ENCODE measurements at regions not wholly inside any gene's neighbourhood (a gene's known extent, or its start where the extent isn't known, plus 50 kb on each side); places are given as distances from the start of the nearest gene placed in this dataset.
"Not testable (repeated sequence)": the region's sequence is repeated elsewhere in the genome, so short reads cannot be mapped to it uniquely, and the experiment has no call there.

- DNase-seq = no peak
These were observed 487.1 kb upstream of the CBLB start for GRCh38 chr3:106355873-106356272.

DNA sequence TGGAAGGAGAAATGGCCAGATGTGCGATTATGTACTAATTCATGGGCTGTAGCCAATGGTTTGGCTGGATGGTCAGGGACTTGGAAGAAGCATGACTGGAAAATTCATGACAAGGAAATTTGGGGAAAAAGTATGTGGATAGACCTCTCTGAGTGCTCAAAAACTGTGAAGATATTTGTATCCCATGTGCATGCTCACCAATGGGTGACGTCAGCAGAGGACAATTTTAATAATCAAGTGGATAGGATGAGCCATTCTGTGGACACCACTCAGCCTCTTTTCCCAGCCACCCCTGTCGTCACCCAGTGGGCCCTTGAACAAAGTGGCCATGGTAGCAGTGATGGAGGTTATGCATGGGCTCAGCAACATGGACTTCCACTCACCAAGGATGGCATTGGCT, 490.9 kb upstream of the CBLB start:
- DNase-seq = no peak

DNA sequence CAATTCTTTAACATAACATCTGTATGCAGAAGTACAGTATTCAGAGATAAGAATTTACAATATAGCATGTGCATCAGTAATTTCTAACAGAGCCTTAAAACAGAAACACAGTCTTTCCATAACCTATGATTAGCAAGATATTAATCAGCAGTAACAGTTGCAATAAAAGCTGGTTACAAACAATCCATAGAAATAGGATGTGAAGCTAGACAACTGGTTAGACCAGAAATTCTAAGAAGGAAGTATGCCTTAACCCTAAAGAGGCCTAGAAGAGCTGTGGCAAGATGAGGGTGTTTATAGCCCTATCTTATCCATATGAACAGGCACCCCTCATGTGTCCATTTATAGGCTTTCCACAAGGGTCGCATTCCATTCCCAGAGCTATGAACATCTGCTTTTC, 492.1 kb upstream of the CBLB start:
- DNase-seq = not testable (repeated sequence)

- no peak for DNase-seq
These were observed 495.7 kb upstream of the CBLB start for GRCh38 chr3:106364477-106364876.

DNA sequence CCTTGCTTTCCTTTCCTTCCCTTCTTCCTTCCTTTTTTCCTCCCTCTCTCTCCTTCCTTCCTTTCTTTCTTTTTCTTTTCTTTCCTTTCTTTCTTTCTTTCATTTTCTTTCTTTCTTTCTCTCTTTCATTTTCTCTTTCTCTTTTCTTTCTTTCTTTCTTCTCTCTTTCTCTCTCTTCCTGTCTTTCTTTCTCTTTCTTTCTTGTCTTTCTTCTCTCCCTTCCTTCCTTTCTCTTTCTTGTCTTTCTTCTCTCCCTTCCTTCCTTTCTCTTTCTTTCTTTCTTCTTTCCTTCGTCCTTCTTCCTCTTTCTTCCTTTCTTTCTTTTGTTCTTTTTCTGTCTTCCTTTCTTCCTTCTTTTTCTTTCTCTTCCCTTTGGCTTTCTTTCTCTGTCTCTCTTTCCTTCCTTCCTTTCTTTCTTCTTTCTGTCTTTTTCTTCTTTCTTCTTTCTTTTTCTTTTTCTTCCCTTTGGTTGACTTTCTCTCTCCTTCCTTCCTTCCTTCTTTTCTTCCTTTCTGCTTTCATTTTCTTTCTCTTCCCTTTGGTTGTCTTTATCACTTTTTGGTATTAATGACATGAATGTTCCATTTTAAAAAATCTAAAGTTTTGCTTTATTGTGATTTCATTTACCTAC, 496.4 kb upstream of the CBLB start:
- DNase-seq = no peak

DNA sequence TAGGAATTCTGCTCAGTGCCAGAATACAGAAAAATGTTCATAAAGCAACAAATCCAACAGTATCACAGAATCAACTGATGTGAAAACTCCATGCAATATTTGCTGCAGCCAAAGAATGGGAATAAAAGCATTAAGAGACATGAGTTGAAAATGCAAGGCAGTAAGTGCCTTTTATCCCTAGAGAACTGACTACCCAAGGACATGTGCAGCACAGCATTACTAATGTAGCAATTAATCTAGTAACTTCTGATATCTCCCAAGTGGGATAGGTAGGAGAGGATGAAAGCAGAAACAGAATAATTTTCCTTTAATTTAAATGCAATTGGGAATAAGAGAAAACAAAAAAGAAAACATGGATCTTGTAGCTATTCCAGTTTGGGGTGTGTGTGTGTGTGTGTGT, 497.5 kb upstream of the CBLB start:
- DNase-seq = no peak

DNA sequence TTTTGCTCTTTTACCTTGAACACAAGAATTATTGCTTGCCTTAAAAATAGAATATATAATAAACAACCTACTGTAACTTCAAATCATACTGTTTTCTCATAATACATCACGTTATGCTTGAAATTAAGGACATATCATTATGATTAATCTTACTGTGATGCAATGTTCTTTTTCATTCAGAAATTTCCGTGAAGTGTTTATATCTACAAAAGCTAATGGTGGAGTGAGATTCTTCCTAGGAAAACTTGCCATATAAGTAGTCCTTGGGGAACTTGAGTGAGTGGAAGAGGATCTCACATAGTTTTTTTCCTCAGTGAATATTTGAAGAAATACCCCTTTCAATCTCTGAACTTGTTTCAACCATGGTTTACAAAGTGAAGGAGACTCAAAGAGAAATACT, 498.7 kb upstream of the CBLB start:
- DNase-seq = no peak

DNA sequence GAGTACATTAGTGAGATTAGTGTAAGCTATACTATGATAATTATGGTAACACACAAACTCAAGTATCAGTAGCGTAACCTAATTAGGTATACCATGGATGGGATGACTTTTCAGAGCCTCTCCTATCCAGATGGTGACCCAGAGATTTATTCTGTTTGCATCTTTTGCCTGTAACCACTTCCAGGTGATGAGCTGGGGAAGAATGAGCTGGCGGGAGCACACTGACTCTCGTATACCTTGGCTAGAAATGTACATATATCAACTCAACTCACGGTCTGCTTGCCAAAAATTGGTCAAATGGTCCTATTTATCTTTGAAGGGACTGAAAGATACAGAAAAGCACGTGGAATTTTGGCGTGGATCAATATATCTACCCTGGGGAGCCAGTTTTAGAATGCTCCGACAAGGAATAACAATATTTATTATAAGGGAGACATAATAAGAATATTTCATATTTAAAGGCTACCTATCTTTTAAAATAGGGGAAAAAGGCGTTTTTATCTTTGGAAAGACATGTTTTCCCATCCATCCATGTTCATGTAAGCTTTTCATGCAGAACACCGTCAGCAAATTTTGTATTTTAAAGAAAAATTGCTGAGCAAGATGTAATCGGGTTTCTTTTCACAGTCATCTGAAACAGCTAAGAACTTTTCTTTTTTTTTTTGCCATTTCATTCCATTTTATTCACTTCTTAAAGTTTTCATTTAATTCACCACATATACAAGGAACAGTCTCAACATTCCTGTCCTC, 502.6 kb upstream of the CBLB start:
- no peak for DNase-seq

- DNase-seq = peak; percentile 20
These were observed 503.4 kb upstream of the CBLB start for GRCh38 chr3:106371971-106372805.

DNA sequence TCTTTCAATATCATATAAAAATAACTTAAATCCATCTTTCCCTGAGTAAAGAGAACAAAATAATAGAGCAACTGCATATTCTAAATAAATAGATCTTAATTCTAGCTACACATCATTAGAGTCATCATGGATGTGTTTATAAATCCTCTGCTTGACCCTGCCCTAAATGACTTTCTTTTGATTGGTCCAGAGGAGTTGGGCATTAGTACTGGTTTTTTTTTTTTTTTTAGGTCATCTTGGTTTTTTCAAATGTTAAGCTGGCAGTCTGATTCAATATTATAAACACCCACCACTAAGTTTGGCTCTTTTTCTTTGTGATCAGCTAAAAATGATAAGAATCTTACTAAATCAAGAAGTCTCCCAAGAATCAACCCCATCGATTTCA, 504.0 kb upstream of the CBLB start:
- DNase-seq = no peak

DNA sequence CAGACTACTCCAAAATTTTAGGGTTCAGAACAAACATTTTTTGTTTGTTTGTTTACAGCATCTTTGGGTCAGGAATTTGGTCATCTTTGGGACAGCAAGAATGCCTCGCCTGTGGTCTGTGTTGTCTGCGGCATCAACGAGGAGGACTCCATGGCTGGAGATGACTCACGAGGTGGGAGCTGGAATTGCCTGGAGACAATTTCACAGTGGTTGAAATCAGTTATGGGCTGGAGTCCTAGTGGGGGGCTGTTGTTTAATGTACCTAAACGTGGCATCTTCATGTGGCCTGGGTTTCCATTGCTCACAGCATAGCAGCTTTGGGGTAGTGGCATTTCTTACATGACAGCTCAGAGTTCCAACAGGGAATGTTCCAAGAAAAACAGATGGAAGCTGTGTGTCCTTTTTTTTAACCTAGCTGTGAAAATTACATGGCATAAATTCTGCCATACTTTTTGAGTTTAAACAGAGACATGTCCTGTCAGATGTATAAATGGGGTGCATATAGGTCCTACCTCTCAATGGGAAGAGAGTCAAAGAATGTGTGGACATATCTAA, 507.3 kb upstream of the CBLB start:
- peak; percentile 16 for DNase-seq

DNA sequence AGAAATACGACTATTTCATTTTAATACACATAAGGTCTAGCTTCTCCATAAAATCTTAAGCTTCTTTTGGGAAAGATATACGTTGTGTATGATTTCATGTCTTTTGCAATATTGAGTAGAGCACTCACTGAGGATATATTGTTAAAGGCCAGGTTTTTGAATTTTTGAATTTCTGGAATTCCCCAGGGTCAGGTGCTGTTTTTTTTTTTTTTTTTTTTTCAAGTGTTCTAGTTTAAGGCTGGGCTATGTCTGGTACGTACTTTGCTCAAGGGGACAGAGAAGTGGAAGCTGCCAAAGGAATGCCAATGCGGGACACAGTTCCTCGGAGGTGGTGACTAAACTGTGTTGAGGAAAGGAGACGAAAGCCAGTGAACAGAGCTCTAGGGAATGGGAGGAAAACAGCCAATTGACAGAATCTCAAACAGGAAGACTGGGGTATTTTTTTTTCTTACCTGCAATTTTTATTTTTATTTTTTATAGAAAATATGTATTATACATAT, 510.5 kb upstream of the CBLB start:
- no peak for DNase-seq

DNA sequence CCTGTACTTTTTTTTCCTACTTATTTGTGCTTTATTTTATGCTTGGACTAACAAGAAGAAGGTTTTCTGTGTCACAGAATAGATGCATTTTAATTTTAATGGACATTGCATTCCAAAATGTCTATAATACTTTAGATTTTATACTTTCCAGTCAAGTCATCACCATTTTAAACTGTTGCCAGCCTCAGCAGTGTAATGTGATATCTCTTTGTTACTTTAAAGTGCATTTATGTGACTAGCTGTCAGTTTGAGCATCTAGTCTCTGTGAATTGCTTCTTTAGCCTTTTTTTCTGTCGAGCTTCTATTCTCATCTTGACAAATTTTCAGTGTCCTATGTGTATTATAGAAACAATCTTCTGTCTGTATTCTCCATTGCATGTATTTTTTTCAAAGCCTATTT, 511.4 kb upstream of the CBLB start:
- DNase-seq = no peak

DNA sequence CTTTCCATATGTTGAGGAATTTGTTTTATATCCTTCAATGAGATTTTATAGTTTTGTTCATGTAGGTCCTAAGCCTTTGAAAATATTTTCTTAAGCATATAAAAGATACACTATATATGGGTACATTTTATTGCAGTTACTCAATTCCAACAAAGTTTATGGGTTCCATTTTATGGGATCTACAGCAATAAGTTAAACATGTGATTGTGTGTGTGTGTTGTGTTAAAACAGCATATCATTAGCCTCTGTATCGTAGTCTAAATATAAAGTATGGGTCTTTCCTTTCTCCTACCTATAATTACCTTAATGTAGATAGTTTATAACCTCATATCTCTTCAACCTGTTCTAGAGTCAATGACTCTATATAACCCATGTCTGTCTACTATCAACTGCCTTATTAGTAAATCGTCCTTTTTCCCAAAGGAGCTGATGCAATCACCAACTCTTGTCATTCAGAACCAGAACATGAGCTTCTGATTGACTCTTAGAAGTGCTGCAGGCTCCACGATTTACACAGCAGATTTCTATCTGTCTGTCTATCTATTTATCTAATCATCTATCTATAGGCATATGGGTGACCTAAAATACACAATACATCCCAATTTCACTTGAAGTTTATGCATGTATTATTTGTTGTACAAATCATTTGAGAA, 512.6 kb upstream of the CBLB start:
- DNase-seq = no peak

DNA sequence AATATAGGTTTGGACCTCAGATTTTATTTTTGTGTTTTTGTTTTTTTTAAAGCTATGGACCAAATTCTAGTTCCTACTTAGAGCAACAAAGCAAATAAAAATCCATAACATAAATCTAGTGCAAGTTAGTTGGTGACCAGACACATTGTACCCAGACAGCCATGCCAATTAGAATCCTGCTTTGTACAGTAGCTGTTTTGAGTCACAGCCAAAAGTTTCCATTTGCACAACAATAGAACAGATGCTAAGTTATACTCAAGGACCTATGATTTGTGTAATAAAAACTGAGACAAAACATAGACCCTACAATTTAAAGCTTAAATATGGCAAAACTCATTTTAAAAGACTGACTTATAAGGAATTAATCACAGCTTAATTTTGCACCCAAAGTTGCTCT, 513.1 kb upstream of the CBLB start:
- DNase-seq = no peak

GRCh38 chr3:106386050-106386449, 517.2 kb upstream of the CBLB start:
- DNase-seq = no peak

DNA sequence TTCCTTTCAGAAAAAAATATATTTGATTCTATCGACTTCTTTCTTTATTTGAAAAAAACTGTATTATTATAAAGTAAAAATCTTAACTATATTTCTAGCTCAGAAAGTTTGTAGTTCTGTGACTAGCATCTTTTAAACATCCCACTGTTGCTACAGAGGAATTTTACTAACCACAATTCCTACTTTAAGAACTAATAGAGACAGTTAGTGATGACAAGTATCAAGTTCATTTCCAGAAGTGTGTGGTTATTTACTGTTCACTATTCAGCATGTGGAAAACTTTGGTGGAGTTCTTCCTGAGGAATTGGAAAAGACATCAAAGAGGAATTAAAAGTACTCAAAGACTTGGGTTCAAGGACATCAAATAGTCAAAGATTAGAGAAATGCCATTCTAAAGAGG, 524.1 kb upstream of the CBLB start:
- peak; percentile 30 for DNase-seq

DNA sequence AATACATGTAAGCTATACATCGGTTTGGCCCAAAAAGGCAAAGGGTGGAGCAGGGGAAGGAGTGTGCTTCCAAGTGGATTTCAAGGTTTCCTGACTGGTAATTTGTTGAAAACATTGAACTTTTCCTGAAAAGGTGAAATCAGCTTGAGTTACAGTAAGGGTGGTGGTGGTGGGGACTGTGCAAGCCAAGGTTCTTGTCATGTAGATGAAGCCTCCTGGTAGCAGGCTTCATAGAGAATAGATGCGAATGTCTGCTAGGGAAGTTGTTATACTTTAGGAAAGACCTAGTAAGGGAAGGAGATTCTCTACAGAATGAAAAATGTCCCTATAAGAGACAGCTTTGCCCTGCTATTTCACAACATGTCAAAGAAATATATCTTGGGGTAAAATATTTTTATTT, 528.2 kb upstream of the CBLB start:
- DNase-seq = no peak

DNA sequence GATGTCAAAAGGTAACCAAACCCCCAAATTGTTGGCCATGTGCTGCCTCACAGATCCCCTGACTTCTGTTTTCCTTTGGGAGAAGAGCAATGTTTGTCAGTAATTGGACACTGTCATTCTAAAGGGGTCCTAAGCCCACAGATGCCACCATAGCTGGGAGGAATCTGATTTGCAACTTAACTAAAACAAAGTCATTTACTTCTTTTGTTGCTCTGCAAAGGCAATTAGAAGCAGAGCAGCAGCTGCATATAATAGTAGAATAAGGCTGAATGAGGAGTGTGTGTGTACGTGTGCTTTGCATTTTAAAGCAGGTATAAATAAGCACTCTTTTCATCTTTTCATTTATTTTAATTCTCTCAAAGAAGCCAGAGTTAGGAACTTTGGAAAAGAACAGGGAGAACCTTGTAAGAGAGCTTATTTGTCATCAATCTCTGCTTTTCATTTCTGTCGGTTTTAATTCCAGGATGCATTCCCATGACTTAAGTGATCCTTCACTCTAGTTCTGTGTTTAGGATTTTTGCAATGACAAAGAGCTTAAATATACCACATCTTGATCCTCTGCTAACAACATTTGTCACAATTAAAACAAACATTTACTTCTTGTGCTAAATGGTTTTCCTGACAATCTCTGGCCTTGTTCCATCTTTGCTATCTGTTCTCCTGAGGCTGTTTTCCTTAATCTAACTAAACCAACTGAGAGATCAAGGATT, 530.2 kb upstream of the CBLB start:
- peak; percentile 19 for DNase-seq

GRCh38 chr3:106399761-106400160, 530.9 kb upstream of the CBLB start:
- no peak for DNase-seq

DNA sequence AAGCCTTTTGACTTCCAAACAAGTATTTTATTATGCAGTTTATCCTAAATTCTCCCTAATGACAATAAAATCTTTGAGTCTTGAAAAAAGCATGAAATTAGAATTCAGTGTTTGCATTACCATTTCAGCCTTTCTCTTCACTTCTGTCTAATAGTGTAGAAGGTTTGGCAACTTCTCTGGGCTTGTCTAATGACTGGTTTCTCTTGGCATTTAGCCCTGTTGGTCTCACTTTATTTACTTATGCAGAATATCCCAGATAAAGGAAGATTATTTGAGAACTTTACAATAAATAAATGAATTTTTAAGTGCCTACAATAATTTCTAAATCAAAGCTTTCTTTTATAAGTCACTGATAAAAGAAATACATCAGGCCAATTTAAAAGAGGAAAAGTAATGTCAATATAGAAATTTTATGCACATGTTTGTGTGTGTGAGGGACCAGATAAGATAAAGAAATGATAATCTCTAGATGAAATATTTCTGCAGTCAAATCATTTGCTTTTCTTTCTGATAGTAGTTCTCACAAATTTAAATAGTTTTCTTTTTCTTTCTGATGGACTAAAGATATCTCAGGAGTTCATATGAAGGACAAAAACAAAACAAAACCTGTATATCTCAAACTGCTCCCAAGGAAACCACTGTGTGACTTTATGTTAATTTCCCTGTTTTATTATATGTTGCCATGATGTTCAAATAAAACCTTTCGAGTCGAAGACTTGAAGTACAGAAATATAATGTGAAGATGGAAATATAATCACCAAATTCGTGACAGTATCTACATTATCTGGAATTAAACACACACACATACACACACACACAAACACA, 533.1 kb upstream of the CBLB start:
- DNase-seq = peak; percentile 60
